H1 (cell line): ENCODE measurements at regions not wholly inside any gene's neighbourhood (a gene's known extent, or its start where the extent isn't known, plus 50 kb on each side); places are given as distances from the start of the nearest gene placed in this dataset.

ENCODE experiments used
- CTCF ChIA-PET: fragments of 300-600 bp; sonication (Branson Sonifier 250); formaldehyde crosslinking; loops from one replicate; lab custom pipeline; 2021; ENCODE audit not compliant: partially characterized antibody; lab: Charles Lee
- POLR2A ChIA-PET: fragments of 300-600 bp; sonication (Branson Sonifier 250); formaldehyde crosslinking; loops from one replicate; lab custom pipeline; 2021; ENCODE audit warnings: inconsistent platforms; ENCODE audit not compliant: partially characterized antibody; lab: Charles Lee
- DNase-seq, 2 experiments: peaks; one replicate each; pipeline versions ENCODE4 v3.0.0 to v3.0.0-alpha.2; 2010 to 2022; ENCODE audit warnings: low spot score in 2 of 2, low read depth in 1 of 2, mixed read lengths in 1 of 2
- FAIRE-seq: peaks from 2 replicates; lab custom pipeline; 2011; peaks lifted over from hg19 to GRCh38; lab: Jason Lieb, UNC
- H2AFZ ChIP-seq: 2 replicates; pipeline ENCODE4 v1.8.1; 2012; ENCODE audit warnings: low read length, inconsistent platforms
- H2AK5ac ChIP-seq: 2 replicates; pipeline ENCODE4 v1.6.1; 2013; ENCODE audit warnings: low read depth, low read length
- H2BK120ac ChIP-seq: replicated peaks from 2 replicates; pipeline ENCODE3; 2013; ENCODE audit warnings: low read depth, low read length, inconsistent platforms
- H2BK12ac ChIP-seq: 2 replicates; pipeline ENCODE4 v1.6.1; 2013; ENCODE audit warnings: low read depth, low read length
- H2BK15ac ChIP-seq: 2 replicates; pipeline ENCODE4 v1.6.1; 2013; ENCODE audit warnings: low read length
- H2BK20ac ChIP-seq: 2 replicates; pipeline ENCODE4 v1.6.1; 2013; ENCODE audit warnings: low read length
- H2BK5ac ChIP-seq: 2 replicates; pipeline ENCODE4 v1.6.1; 2013; ENCODE audit warnings: low read depth, low read length
- H3K14ac ChIP-seq: 2 replicates; pipeline ENCODE4 v1.6.1; 2013; ENCODE audit warnings: inconsistent platforms; ENCODE audit not compliant: insufficient read length
- H3K18ac ChIP-seq: 2 replicates; pipeline ENCODE4 v1.6.1; 2013; ENCODE audit warnings: low read length; ENCODE audit errors: extremely low read depth
- H3K23ac ChIP-seq: 2 replicates; pipeline ENCODE4 v1.6.1; 2013; ENCODE audit warnings: inconsistent platforms; ENCODE audit not compliant: insufficient read length
- H3K23me2 ChIP-seq: 2 replicates; pipeline ENCODE4 v1.6.1; 2013; ENCODE audit warnings: low read depth, low read length
- H3K27ac ChIP-seq: 2 replicates; pipeline ENCODE4 v1.6.1; 2011; ENCODE audit warnings: low read depth, low read length, inconsistent platforms
- H3K27me3 ChIP-seq, 4 experiments: replicated peaks in 1 of 4; 1 replicate in 1 of 4; 2 replicates in 3 of 4; pipeline versions ENCODE4 v1.6.1 to v1.8.1; 2011 to 2013; ENCODE audit warnings: low read length in 3 of 4, mild to moderate bottlenecking in 3 of 4, inconsistent platforms in 2 of 4, mixed read lengths in 2 of 4, moderate library complexity in 1 of 4; ENCODE audit not compliant: control insufficient read depth in 3 of 4, insufficient read depth in 3 of 4; ENCODE audit errors: extremely low read depth in 1 of 4
- H3K36me3 ChIP-seq, 4 experiments: 2 replicates each; pipeline versions ENCODE4 v1.6.1 to v1.8.1; 2011 to 2013; ENCODE audit warnings: mild to moderate bottlenecking in 4 of 4, low read length in 3 of 4, moderate library complexity in 2 of 4, control low read depth in 1 of 4, inconsistent platforms in 1 of 4; ENCODE audit not compliant: insufficient read depth in 4 of 4, control insufficient read depth in 2 of 4
- H3K4ac ChIP-seq: replicated peaks from 2 replicates; pipeline ENCODE3; 2013; ENCODE audit warnings: low read length, low read depth, mixed read lengths, inconsistent platforms; ENCODE audit not compliant: insufficient read length
- H3K4me1 ChIP-seq, 4 experiments: replicated peaks in 1 of 4; 1 replicate in 1 of 4; 2 replicates in 3 of 4; pipeline versions ENCODE4 v1.6.1 to v1.8.1; 2011 to 2013; ENCODE audit warnings: low read length in 3 of 4, inconsistent platforms in 2 of 4, mixed read lengths in 1 of 4; ENCODE audit not compliant: insufficient read depth in 4 of 4, control insufficient read depth in 3 of 4
- H3K4me2 ChIP-seq, 2 experiments: 2 replicates each; pipeline versions ENCODE4 v1.6.1 to v1.8.1; 2011 to 2013; ENCODE audit warnings: low read depth in 2 of 2, low read length in 2 of 2, control low read depth in 1 of 2, inconsistent platforms in 1 of 2, mild to moderate bottlenecking in 1 of 2; ENCODE audit not compliant: insufficient read depth in 1 of 2
- H3K4me3 ChIP-seq, 4 experiments: fragments of 200-600, 300-600 bp in 1 of 4; sonication (generic), shearing (Covaris generic), sonication (Bioruptor Twin) in 1 of 4; 2 replicates each; pipeline versions ENCODE4 v1.5.1 to v1.8.1; 2011 to 2016; ENCODE audit warnings: low read length in 4 of 4, low read depth in 3 of 4, control low read depth in 2 of 4, inconsistent platforms in 2 of 4, mild to moderate bottlenecking in 2 of 4, mixed read lengths in 1 of 4, moderate library complexity in 1 of 4; ENCODE audit not compliant: insufficient read depth in 2 of 4; ENCODE audit errors: extremely low read depth in 1 of 4
- H3K56ac ChIP-seq: replicated peaks from 2 replicates; pipeline ENCODE3; 2013; ENCODE audit warnings: low read depth, mild to moderate bottlenecking, mixed read lengths, low read length, inconsistent platforms; ENCODE audit not compliant: insufficient read length
- H3K79me1 ChIP-seq: 2 replicates; pipeline ENCODE4 v1.6.1; 2013; ENCODE audit warnings: low read depth, low read length, control low read depth
- H3K79me2 ChIP-seq, 2 experiments: 2 replicates each; pipeline versions ENCODE4 v1.6.1 to v1.8.1; 2012 to 2013; ENCODE audit warnings: low read length in 2 of 2, mild to moderate bottlenecking in 2 of 2, inconsistent platforms in 1 of 2; ENCODE audit not compliant: insufficient read depth in 2 of 2, control insufficient read depth in 1 of 2
- H3K9ac ChIP-seq, 4 experiments: replicated peaks in 1 of 4; 1 replicate in 1 of 4; 2 replicates in 3 of 4; pipeline versions ENCODE4 v1.6.1 to v1.8.1; 2011 to 2013; ENCODE audit warnings: low read depth in 3 of 4, low read length in 3 of 4, control low read depth in 2 of 4, mild to moderate bottlenecking in 2 of 4, moderate library complexity in 2 of 4, inconsistent platforms in 1 of 4; ENCODE audit errors: extremely low read depth in 1 of 4
- H3K9me3 ChIP-seq, 2 experiments: 2 replicates each; pipeline versions ENCODE4 v1.6.1 to v1.8.1; 2012 to 2013; ENCODE audit warnings: mild to moderate bottlenecking in 2 of 2, moderate library complexity in 2 of 2, control low read depth in 1 of 2, inconsistent platforms in 1 of 2, low read depth in 1 of 2, low read length in 1 of 2, mixed read lengths in 1 of 2; ENCODE audit not compliant: insufficient read depth in 2 of 2
- H4K20me1 ChIP-seq, 2 experiments: replicated peaks in 1 of 2; 2 replicates each; pipeline versions ENCODE3 to v1.8.1; 2011 to 2013; ENCODE audit warnings: inconsistent platforms in 2 of 2, low read length in 2 of 2, mild to moderate bottlenecking in 1 of 2; ENCODE audit not compliant: insufficient read depth in 2 of 2, control insufficient read depth in 1 of 2
- H4K5ac ChIP-seq: 2 replicates; pipeline ENCODE4 v1.6.1; 2013; ENCODE audit warnings: low read length, low read depth, mixed read lengths, inconsistent platforms; ENCODE audit not compliant: insufficient read length
- H4K8ac ChIP-seq: 2 replicates; pipeline ENCODE4 v1.8.0; 2013; ENCODE audit warnings: mild to moderate bottlenecking, moderate library complexity, low read length, inconsistent platforms; ENCODE audit not compliant: insufficient read depth; ENCODE audit errors: extremely low read depth
- H4K91ac ChIP-seq: replicated peaks from 2 replicates; pipeline ENCODE3; 2013; ENCODE audit warnings: low read length, mixed read lengths, inconsistent platforms; ENCODE audit not compliant: insufficient read length
- BCL11A ChIP-seq, 2 experiments: IDR thresholded peaks; one replicate each; pipeline ENCODE4 v1.6.1; 2011; ENCODE audit warnings: low read depth in 2 of 2, low read length in 2 of 2, mild to moderate bottlenecking in 2 of 2
- CTBP2 ChIP-seq: IDR thresholded peaks from 2 replicates; pipeline ENCODE4 v1.7.0; 2011; ENCODE audit warnings: borderline replicate concordance, mild to moderate bottlenecking, moderate library complexity, mixed read lengths, low read length; ENCODE audit not compliant: insufficient read depth, insufficient read length
- EP300 ChIP-seq, 2 experiments: IDR thresholded peaks; 1 replicate in 1 of 2; 2 replicates in 1 of 2; pipeline ENCODE4 v1.6.1; 2011 to 2012; ENCODE audit warnings: low read depth in 2 of 2, low read length in 2 of 2, mild to moderate bottlenecking in 2 of 2, borderline replicate concordance in 1 of 2, inconsistent platforms in 1 of 2, moderate library complexity in 1 of 2
- GABPA ChIP-seq: IDR thresholded peaks from 2 replicates; pipeline ENCODE4 v1.6.1; 2011; ENCODE audit warnings: mild to moderate bottlenecking, low read length, moderate library complexity, borderline replicate concordance; ENCODE audit not compliant: insufficient read depth
- KDM1A ChIP-seq: fragments of 200-600, 300-600 bp; sonication (generic); IDR thresholded peaks from 2 replicates; pipeline ENCODE4 v1.7.1; 2016; ENCODE audit warnings: mild to moderate bottlenecking, low read length, borderline replicate concordance
- NRF1 ChIP-seq: IDR thresholded peaks from 2 replicates; pipeline ENCODE4 v1.6.1; 2011; ENCODE audit warnings: mild to moderate bottlenecking, low read depth, low read length, improper control_type of control experiment
- RAD21 ChIP-seq, 2 experiments: IDR thresholded peaks in 1 of 2; conservative IDR thresholded peaks in 1 of 2; 2 replicates each; pipeline ENCODE4 v1.6.1; 2011; ENCODE audit warnings: low read depth in 2 of 2, low read length in 2 of 2, improper control_type of control experiment in 1 of 2, inconsistent platforms in 1 of 2, mild to moderate bottlenecking in 1 of 2, moderate library complexity in 1 of 2
- TAF1 ChIP-seq: IDR thresholded peaks from 2 replicates; pipeline ENCODE4 v1.6.1; 2011; ENCODE audit warnings: mild to moderate bottlenecking, low read depth, low read length
- ZNF274 ChIP-seq: IDR thresholded peaks from 2 replicates; pipeline ENCODE4 v1.7.0; 2012; ENCODE audit warnings: low read length, borderline replicate concordance; ENCODE audit errors: extremely low read depth
- WGBS, 2 experiments: shearing (Covaris generic) in 1 of 2; methylation state at CpG; one replicate each; pipeline versions ENCODE4 v1.1.6 to v1.1.7; 2013 to 2015; ENCODE audit warnings: low lambda C conversion rate in 2 of 2, mixed read lengths in 2 of 2, inconsistent platforms in 1 of 2, low coverage in 1 of 2, missing lambda C conversion rate in 1 of 2; ENCODE audit not compliant: insufficient replicate concordance in 2 of 2, insufficient coverage in 1 of 2, insufficient read length in 1 of 2; ENCODE audit errors: extremely low coverage in 1 of 2, missing lambda C conversion rate in 1 of 2; 5-methylcytosine and 5-hydroxymethylcytosine counted together
- TF ChIP-seq, protein P1 (sequence below): IDR thresholded peaks from 2 replicates; pipeline ENCODE4 v1.6.1; 2012; ENCODE audit warnings: inconsistent platforms
- TF ChIP-seq, protein P2 (sequence below): IDR thresholded peaks from 2 replicates; pipeline ENCODE4 v1.6.1; 2011; ENCODE audit warnings: low read depth, mild to moderate bottlenecking, low read length; ENCODE audit not compliant: insufficient read depth

DNA sequence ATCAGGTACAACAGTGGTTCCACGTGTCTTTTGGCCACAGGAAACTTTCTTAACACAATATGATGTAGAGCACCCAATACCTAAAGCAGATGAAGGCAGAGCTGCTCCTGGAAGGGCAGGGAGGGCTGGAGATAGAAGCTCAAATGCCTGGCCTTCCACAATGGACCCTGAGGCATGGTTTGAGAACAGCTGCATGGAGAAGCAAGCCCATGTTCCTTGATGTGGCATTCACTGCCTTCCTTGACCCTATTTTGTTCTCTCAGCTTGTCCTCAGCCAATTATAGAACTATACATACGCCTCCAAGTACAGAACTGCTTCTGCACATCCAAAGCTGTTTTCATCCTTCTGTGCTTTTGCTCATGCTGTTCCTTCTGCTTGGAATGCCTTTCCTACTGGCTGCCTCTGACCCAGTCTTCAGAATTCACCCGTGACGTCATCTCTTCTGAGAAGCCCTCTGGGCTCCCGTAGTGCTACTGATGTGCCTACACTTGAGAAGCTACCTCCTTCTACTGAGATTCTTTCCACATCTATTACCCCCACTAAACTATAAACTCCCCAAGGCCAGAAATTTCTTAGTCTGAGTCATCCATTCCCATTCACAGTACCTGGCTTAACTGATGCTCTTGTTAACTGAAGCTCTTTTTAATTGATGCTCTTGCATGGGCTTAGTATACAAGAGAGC, 69.9 kb downstream of the CHRNA1 start:
- Histone ChIP-seq H3K79me1 (no peaks in the 10 kb centered on the region), H2AK5ac (no peak overlapping the region), H4K20me1 (no peaks in the 10 kb centered on the region), H3K4me3 (no peak overlapping the region), H3K36me3 (no peaks in the 10 kb centered on the region), H4K8ac (no peak overlapping the region), H2BK120ac (no peak overlapping the region), H4K91ac (no peak overlapping the region), H2BK20ac (no peak overlapping the region), H2BK15ac (no peak overlapping the region), H3K27me3 (no peaks in the 10 kb centered on the region), H3K18ac (no peak overlapping the region), H3K9ac (no peak overlapping the region), H3K56ac (no peak overlapping the region), H3K4me1 (peaks cover 0 to 5% (median 1%) of the 10 kb centered on the region in 4 experiments; a peak in 3 of 7 replicates), H2BK5ac (no peak overlapping the region), H3K9me3 (no peaks in the 10 kb centered on the region), H3K23me2 (no peaks in the 10 kb centered on the region), H3K23ac (no peak overlapping the region), H3K14ac (no peak overlapping the region), H2BK12ac (no peak overlapping the region), H3K27ac (no peak overlapping the region), H3K4me2 (no peak overlapping the region), H2AFZ (peak overlapping the region; percentile 81), H4K5ac (no peak overlapping the region), H3K79me2 (no peaks in the 10 kb centered on the region), H3K4ac (no peak overlapping the region)
- DNase-seq (no peak), FAIRE-seq (no peak)
- ChIA-PET POLR2A (interaction anchor here (1.2 kb wide), 1 partner anchor 11 kb away, joined by 3 read pairs; no protein-coding TSS in a partner anchor), CTCF (interaction anchor here (0.9 to 11.3 kb wide), 21 partner anchors 8 to 588 kb away, joined by 3 to 173 read pairs (median 4); no protein-coding TSS in a partner anchor)
- WGBS, 2 experiments, result 89% methylated on average over 5 of the region's 5 CpGs; no CpG with 5 or more reads in 1 of the 2 experiments
- TF ChIP-seq NRF1, result no peak
- TF ChIP-seq TAF1, result no peak
- TF ChIP-seq, protein P1, sequence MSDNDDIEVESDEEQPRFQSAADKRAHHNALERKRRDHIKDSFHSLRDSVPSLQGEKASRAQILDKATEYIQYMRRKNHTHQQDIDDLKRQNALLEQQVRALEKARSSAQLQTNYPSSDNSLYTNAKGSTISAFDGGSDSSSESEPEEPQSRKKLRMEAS, result no peak
- TF ChIP-seq, protein P2, sequence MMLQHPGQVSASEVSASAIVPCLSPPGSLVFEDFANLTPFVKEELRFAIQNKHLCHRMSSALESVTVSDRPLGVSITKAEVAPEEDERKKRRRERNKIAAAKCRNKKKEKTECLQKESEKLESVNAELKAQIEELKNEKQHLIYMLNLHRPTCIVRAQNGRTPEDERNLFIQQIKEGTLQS, result no peak
- TF ChIP-seq RAD21 (IDR thresholded peaks at IDR 0.05 in 1 of 2, conservative IDR thresholded peaks at IDR 0.05 in 1 of 2; ENCODE audit: low read depth in 2 of 2, low read length in 2 of 2), result no peak
- no peak for TF ChIP-seq ZNF274
- no peak for TF ChIP-seq BCL11A (IDR thresholded peaks at IDR 0.05; ENCODE audit: low read depth in 2 of 2, low read length in 2 of 2)
- no peak for TF ChIP-seq CTBP2
- TF ChIP-seq EP300 (IDR thresholded peaks at IDR 0.05; ENCODE audit: borderline replicate concordance in 1 of 2, low read depth in 2 of 2, low read length in 2 of 2), result no peak
- no peak for TF ChIP-seq KDM1A
- TF ChIP-seq GABPA, result no peak
